K562 (cell line): ENCODE measurements at regions not wholly inside any gene's neighbourhood (a gene's known extent, or its start where the extent isn't known, plus 50 kb on each side); places are given as distances from the start of the nearest gene placed in this dataset.

ENCODE experiments used
- ATAC-seq: fragments of 200-7000 bp; cut with Tn5 transposase; 3 replicates; pipeline ENCODE4 v1.9.1; 2020; ENCODE audit warnings: moderate library complexity
- BruUV-seq: library from RNA; stranded (reverse); fragments of 400-500 nt; replicated peaks from 2 replicates; lab custom pipeline; 2021; lab: Mats Ljungman, UMichigan
- CTCF ChIA-PET: fragments of 300-600 bp; formaldehyde crosslinking; extraction: SDS; loops from one replicate; lab custom pipeline; 2021; ENCODE audit warnings: low intra/inter-chr PET ratio; lab: Yijun Ruan, JAX
- POLR2A ChIA-PET: fragments of 300-600, 350-650 bp; sonication (Branson Sonifier 250); formaldehyde crosslinking; extraction: SDS; loops from one replicate; lab custom pipeline; 2021; ENCODE audit warnings: antibody characterized with exemption, inconsistent platforms; lab: Yijun Ruan, JAX
- DNase-seq, 4 experiments: peaks; one replicate each; pipeline versions ENCODE4 v3.0.0 to v3.0.0-alpha.2; 2011 to 2018; ENCODE audit warnings: low spot score in 3 of 4, mixed read lengths in 3 of 4; ENCODE audit errors: extremely low read depth in 1 of 4
- FAIRE-seq: peaks from 2 replicates; lab custom pipeline; 2011; peaks lifted over from hg19 to GRCh38; lab: Jason Lieb, UNC
- H2AFZ ChIP-seq: 2 replicates; pipeline ENCODE4 v1.6.0; 2011; ENCODE audit warnings: low read depth, low read length, control low read depth, inconsistent platforms
- H3K27ac ChIP-seq: fragments of 200-600 bp; 3 replicates; pipeline ENCODE4 v1.8.0; 2011; ENCODE audit warnings: low read depth, mild to moderate bottlenecking, control low read depth, inconsistent platforms, low read length, moderate library complexity, mixed read lengths; ENCODE audit errors: extremely low read depth
- H3K27me3 ChIP-seq, 2 experiments: fragments of 300-600 bp in 1 of 2; 2 replicates in 1 of 2; 3 replicates in 1 of 2; pipeline versions ENCODE4 v1.6.0 to v1.8.0; 2011; ENCODE audit warnings: inconsistent platforms in 2 of 2, low read length in 2 of 2, mild to moderate bottlenecking in 1 of 2, mixed read lengths in 1 of 2, moderate library complexity in 1 of 2; ENCODE audit not compliant: control insufficient read depth in 2 of 2, insufficient read depth in 2 of 2
- H3K36me3 ChIP-seq: fragments of 300-600 bp; 3 replicates; pipeline ENCODE4 v1.8.0; 2011; ENCODE audit warnings: mild to moderate bottlenecking, low read length, inconsistent platforms; ENCODE audit not compliant: control insufficient read depth, insufficient read depth
- H3K4me1 ChIP-seq, 2 experiments: fragments of 200-600 bp in 1 of 2; replicated peaks in 1 of 2; 2 replicates in 1 of 2; 3 replicates in 1 of 2; pipeline versions ENCODE4 v1.5.1 to v1.8.0; 2011; ENCODE audit warnings: inconsistent platforms in 2 of 2, low read length in 2 of 2, mild to moderate bottlenecking in 1 of 2, mixed read lengths in 1 of 2, moderate library complexity in 1 of 2; ENCODE audit not compliant: control insufficient read depth in 2 of 2, insufficient read depth in 2 of 2
- H3K4me2 ChIP-seq: 2 replicates; pipeline ENCODE4 v1.6.1; 2011; ENCODE audit warnings: low read length, control low read depth, inconsistent platforms, mixed read lengths; ENCODE audit not compliant: insufficient read depth
- H3K4me3 ChIP-seq: fragments of 200-600 bp; sonication (generic), shearing (Covaris generic); 2 replicates; pipeline ENCODE4 v1.5.1; 2016; ENCODE audit warnings: control low read depth, inconsistent platforms
- H3K79me2 ChIP-seq: fragments of 200-600 bp; 3 replicates; pipeline ENCODE4 v1.8.0; 2011; ENCODE audit warnings: low read length, inconsistent platforms; ENCODE audit not compliant: control insufficient read depth, insufficient read depth
- H3K9ac ChIP-seq, 2 experiments: 2 replicates each; pipeline versions ENCODE4 v1.6.0 to v1.6.1; 2011; ENCODE audit warnings: low read depth in 2 of 2, low read length in 2 of 2, control low read depth in 1 of 2, inconsistent platforms in 1 of 2, mild to moderate bottlenecking in 1 of 2, mixed read lengths in 1 of 2; ENCODE audit not compliant: insufficient read depth in 1 of 2
- H3K9me1 ChIP-seq: one replicate; pipeline ENCODE4 v1.6.0; 2011; ENCODE audit warnings: inconsistent platforms, mild to moderate bottlenecking, low read length, moderate library complexity; ENCODE audit not compliant: control insufficient read depth, insufficient read depth
- H3K9me3 ChIP-seq: replicated peaks from 2 replicates; pipeline ENCODE4 v1.5.1; 2011; ENCODE audit warnings: low read depth, low read length, inconsistent platforms; ENCODE audit not compliant: control insufficient read depth, insufficient read depth
- H4K20me1 ChIP-seq: replicated peaks from 2 replicates; pipeline ENCODE4 v1.6.1; 2011; ENCODE audit warnings: low read length, inconsistent platforms, mixed read lengths; ENCODE audit not compliant: control insufficient read depth, insufficient read depth
- HLTF ChIP-seq: fragments of 450-650 bp; IDR thresholded peaks from 2 replicates; pipeline ENCODE4 v1.6.1; 2016
- KHSRP ChIP-seq: fragments of 450-650 bp; IDR thresholded peaks from 2 replicates; pipeline ENCODE4 v1.6.1; 2017
- POLR2A ChIP-seq: fragments of 450-650 bp; conservative IDR thresholded peaks from 2 replicates; pipeline ENCODE4 v1.6.1; 2016
- SRSF9 ChIP-seq: fragments of 200-400 bp; formaldehyde crosslinking; IDR thresholded peaks from 2 replicates; pipeline ENCODE4 v1.6.1; 2017; ENCODE audit warnings: low read depth, low read length, borderline replicate concordance
- TGIF2 ChIP-seq: sonication (generic); formaldehyde crosslinking; IDR thresholded peaks from 2 replicates; pipeline ENCODE4 v1.8.1; 2022; ENCODE audit warnings: mild to moderate bottlenecking, missing genetic modification reagents, moderate library complexity
- ZBTB17 ChIP-seq: fragments of 450-650 bp; formaldehyde crosslinking; IDR thresholded peaks from 2 replicates; pipeline ENCODE4 v1.4.0; 2020; ENCODE audit warnings: mild to moderate bottlenecking
- WGBS: fragments of 100-300 bp; shearing (Covaris generic); methylation state at CpG from one replicate; pipeline ENCODE4 v1.1.6; 2016; ENCODE audit warnings: low coverage, mixed read lengths; ENCODE audit not compliant: insufficient coverage; ENCODE audit errors: missing lambda C conversion rate; 5-methylcytosine and 5-hydroxymethylcytosine counted together
- in situ Hi-C: fragments of 300-500 bp; cut with MboI; formaldehyde crosslinking; loops from 4 replicates; pipeline ENCODE4 v1.15.0; 2018; ENCODE audit warnings: inconsistent platforms, mixed read lengths
- intact Hi-C: fragments of 100-400 bp; cut with micrococcal nuclease; formaldehyde crosslinking; loops from 2 replicates; pipeline ENCODE4 v1.14.2; 2022
- TF ChIP-seq, protein P1 (sequence below): fragments of 250-450 bp; sonication (Bioruptor Pico); IDR thresholded peaks from 2 replicates; pipeline ENCODE4 v1.4.0; 2020; ENCODE audit warnings: mild to moderate bottlenecking, moderate library complexity
- TF ChIP-seq, protein P2 (sequence below): fragments of 250-450 bp; sonication (Bioruptor Pico); IDR thresholded peaks from 2 replicates; pipeline ENCODE4 v1.4.0; 2020; ENCODE audit warnings: mild to moderate bottlenecking
- TF ChIP-seq, protein P3 (sequence below): fragments of 450-650 bp; formaldehyde crosslinking; IDR thresholded peaks from 2 replicates; pipeline ENCODE4 v1.4.0; 2020; ENCODE audit warnings: mild to moderate bottlenecking, mixed read lengths
- TF ChIP-seq, protein P4 (sequence below), 3 experiments: IDR thresholded peaks in 2 of 3; conservative IDR thresholded peaks in 1 of 3; 2 replicates each; pipeline ENCODE4 v1.5.1; 2011 to 2012; ENCODE audit warnings: low read length in 3 of 3, mild to moderate bottlenecking in 3 of 3, control low read depth in 2 of 3, improper control_type of control experiment in 1 of 3, inconsistent platforms in 1 of 3, low read depth in 1 of 3, mixed read lengths in 1 of 3, moderate library complexity in 1 of 3; ENCODE audit not compliant: insufficient read depth in 2 of 3

DNA sequence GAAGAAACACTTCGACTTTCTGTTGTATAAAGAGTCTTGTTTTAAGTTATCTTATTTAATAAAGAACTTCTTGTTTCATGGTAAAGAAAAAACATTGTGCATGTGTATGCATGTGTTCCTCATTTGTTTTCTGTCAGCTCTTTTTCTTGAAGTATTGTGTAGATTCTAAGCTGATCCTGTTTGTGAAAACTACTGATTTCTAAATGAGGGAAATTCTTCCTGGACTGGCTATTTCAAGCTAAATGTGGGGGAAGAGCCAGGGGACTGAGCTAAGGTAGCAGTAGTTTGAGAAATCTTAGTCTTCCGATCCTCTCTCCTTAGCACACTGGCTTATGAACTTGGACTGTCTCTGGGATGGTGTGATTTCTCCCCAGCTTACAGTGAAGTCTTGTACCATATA lies 56.4 kb upstream of the RBMS1 start (continued):
- TF ChIP-seq, protein P1, sequence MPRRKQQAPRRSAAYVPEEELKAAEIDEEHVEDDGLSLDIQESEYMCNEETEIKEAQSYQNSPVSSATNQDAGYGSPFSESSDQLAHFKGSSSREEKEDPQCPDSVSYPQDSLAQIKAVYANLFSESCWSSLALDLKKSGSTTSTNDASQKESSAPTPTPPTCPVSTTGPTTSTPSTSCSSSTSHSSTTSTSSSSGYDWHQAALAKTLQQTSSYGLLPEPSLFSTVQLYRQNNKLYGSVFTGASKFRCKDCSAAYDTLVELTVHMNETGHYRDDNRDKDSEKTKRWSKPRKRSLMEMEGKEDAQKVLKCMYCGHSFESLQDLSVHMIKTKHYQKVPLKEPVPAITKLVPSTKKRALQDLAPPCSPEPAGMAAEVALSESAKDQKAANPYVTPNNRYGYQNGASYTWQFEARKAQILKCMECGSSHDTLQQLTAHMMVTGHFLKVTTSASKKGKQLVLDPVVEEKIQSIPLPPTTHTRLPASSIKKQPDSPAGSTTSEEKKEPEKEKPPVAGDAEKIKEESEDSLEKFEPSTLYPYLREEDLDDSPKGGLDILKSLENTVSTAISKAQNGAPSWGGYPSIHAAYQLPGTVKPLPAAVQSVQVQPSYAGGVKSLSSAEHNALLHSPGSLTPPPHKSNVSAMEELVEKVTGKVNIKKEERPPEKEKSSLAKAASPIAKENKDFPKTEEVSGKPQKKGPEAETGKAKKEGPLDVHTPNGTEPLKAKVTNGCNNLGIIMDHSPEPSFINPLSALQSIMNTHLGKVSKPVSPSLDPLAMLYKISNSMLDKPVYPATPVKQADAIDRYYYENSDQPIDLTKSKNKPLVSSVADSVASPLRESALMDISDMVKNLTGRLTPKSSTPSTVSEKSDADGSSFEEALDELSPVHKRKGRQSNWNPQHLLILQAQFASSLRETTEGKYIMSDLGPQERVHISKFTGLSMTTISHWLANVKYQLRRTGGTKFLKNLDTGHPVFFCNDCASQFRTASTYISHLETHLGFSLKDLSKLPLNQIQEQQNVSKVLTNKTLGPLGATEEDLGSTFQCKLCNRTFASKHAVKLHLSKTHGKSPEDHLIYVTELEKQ = no peak

DNA sequence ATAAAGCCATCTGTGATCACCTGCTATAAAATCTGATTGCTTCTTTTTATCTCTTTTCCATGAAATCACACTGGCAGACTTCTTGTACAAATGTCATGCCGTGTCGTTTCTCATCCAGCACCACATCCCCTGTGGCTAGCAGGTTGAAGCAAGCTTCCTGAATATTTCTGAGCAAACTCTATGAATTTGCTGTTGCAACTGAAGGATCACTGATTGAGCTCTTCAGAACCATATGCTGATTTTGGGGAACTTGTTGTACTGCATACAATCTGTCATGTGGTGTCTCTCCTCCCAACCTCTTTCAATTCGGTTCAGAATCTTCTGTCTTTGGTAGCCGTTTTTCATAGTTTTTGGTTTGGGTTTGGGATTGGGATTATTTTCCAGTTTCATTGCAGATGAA lies 57.7 kb upstream of the RBMS1 start:
- in situ Hi-C loops = no loop called here
- Histone ChIP-seq H3K27ac (no peak overlapping the region), H3K4me2 (no peak overlapping the region), H3K4me1 (no peaks in the 10 kb centered on the region), H3K4me3 (no peak overlapping the region), H3K9me1 (no peaks in the 10 kb centered on the region), H4K20me1 (no peaks in the 10 kb centered on the region), H3K36me3 (no peaks in the 10 kb centered on the region), H3K27me3 (no peaks in the 10 kb centered on the region), H3K79me2 (no peaks in the 10 kb centered on the region), H2AFZ (no peak overlapping the region), H3K9me3 (no peaks in the 10 kb centered on the region), H3K9ac (no peak overlapping the region)
- FAIRE-seq (no peak), DNase-seq (no peak), ATAC-seq (no peak)
- intact Hi-C loops = no loop called here
- CTCF ChIA-PET = no interaction called here
- BruUV-seq = no TSS peak
- 0% methylated on average over 4 of the region's 4 CpGs for WGBS
- no peak for TF ChIP-seq ZBTB17 (CRISPR knock-in tag)
- TF ChIP-seq SRSF9 = no peak
- TF ChIP-seq, protein P2, sequence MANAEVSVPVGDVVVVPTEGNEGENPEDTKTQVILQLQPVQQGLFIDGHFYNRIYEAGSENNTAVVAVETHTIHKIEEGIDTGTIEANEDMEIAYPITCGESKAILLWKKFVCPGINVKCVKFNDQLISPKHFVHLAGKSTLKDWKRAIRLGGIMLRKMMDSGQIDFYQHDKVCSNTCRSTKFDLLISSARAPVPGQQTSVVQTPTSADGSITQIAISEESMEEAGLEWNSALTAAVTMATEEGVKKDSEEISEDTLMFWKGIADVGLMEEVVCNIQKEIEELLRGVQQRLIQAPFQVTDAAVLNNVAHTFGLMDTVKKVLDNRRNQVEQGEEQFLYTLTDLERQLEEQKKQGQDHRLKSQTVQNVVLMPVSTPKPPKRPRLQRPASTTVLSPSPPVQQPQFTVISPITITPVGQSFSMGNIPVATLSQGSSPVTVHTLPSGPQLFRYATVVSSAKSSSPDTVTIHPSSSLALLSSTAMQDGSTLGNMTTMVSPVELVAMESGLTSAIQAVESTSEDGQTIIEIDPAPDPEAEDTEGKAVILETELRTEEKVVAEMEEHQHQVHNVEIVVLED (CRISPR knock-in tag) = no peak
- no peak for TF ChIP-seq KHSRP
- TF ChIP-seq, protein P3, sequence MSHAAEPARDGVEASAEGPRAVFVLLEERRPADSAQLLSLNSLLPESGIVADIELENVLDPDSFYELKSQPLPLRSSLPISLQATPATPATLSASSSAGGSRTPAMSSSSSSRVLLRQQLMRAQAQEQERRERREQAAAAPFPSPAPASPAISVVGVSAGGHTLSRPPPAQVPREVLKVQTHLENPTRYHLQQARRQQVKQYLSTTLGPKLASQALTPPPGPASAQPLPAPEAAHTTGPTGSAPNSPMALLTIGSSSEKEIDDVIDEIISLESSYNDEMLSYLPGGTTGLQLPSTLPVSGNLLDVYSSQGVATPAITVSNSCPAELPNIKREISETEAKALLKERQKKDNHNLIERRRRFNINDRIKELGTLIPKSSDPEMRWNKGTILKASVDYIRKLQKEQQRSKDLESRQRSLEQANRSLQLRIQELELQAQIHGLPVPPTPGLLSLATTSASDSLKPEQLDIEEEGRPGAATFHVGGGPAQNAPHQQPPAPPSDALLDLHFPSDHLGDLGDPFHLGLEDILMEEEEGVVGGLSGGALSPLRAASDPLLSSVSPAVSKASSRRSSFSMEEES (CRISPR knock-in tag) = no peak
- TF ChIP-seq, protein P4, sequence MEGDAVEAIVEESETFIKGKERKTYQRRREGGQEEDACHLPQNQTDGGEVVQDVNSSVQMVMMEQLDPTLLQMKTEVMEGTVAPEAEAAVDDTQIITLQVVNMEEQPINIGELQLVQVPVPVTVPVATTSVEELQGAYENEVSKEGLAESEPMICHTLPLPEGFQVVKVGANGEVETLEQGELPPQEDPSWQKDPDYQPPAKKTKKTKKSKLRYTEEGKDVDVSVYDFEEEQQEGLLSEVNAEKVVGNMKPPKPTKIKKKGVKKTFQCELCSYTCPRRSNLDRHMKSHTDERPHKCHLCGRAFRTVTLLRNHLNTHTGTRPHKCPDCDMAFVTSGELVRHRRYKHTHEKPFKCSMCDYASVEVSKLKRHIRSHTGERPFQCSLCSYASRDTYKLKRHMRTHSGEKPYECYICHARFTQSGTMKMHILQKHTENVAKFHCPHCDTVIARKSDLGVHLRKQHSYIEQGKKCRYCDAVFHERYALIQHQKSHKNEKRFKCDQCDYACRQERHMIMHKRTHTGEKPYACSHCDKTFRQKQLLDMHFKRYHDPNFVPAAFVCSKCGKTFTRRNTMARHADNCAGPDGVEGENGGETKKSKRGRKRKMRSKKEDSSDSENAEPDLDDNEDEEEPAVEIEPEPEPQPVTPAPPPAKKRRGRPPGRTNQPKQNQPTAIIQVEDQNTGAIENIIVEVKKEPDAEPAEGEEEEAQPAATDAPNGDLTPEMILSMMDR (IDR thresholded peaks at IDR 0.05 in 2 of 3, conservative IDR thresholded peaks at IDR 0.05 in 1 of 3; ENCODE audit: insufficient read depth in 2 of 3, low read depth in 1 of 3, low read length in 3 of 3) = no peak
- no peak for TF ChIP-seq TGIF2 (CRISPR knock-in tag)
- TF ChIP-seq POLR2A = no peak
- no peak for TF ChIP-seq HLTF
- POLR2A ChIA-PET = no interaction called here
